Ascending aorta (tissue), 2 donors: ENCODE measurements at regions not wholly inside any gene's neighbourhood (a gene's known extent, or its start where the extent isn't known, plus 50 kb on each side); places are given as distances from the start of the nearest gene placed in this dataset.

ENCODE experiments used
- DNase-seq, 2 donors: peaks; one replicate each; pipeline ENCODE4 v3.0.0-alpha.2; 2019; ENCODE audit warnings: low spot score in 2 of 2
- H3K27ac ChIP-seq, 2 donors: fragments of 200-600 bp; sonication (generic); one replicate each; pipeline ENCODE4 v1.5.1; 2016 to 2017; ENCODE audit warnings: mild to moderate bottlenecking in 1 of 2
- H3K27me3 ChIP-seq: fragments of 200-600 bp; sonication (generic); one replicate; pipeline ENCODE4 v1.5.1; 2017
- H3K36me3 ChIP-seq, 2 donors: fragments of 200-600 bp; sonication (generic); one replicate each; pipeline ENCODE4 v1.5.1; 2016
- H3K4me1 ChIP-seq, 2 donors: fragments of 200-600 bp; sonication (generic); one replicate each; pipeline ENCODE4 v1.5.1; 2016 to 2017; ENCODE audit warnings: mild to moderate bottlenecking in 1 of 2
- H3K4me3 ChIP-seq, 2 donors: fragments of 200-600 bp; sonication (generic); one replicate each; pipeline ENCODE4 v1.5.1; 2016 to 2017; ENCODE audit warnings: mild to moderate bottlenecking in 1 of 2
- H3K9me3 ChIP-seq, 2 donors: fragments of 200-600 bp; sonication (generic); one replicate each; pipeline ENCODE4 v1.5.1; 2016
- CTCF ChIP-seq, 3 experiments: fragments of 200-600 bp in 2 of 3; fragments of 450-650 bp in 1 of 3; sonication (generic) in 2 of 3; IDR thresholded peaks; one replicate each; pipeline ENCODE4 v1.5.1; 2016 to 2019; ENCODE audit warnings: antibody characterized with exemption in 3 of 3, mild to moderate bottlenecking in 1 of 3, moderate library complexity in 1 of 3
- intact Hi-C: fragments of 100-400 bp; cut with DNase I; formaldehyde crosslinking; loops from one replicate; pipeline ENCODE4 v1.15.1; 2023

GRCh38 chr12:126419131-126419530 is 1353.9 kb downstream of the AACS start:
- no peak for TF ChIP-seq CTCF (IDR thresholded peaks at IDR 0.05)
- Histone ChIP-seq H3K36me3 (no peaks in the 10 kb centered on the region), H3K4me1 (no peaks in the 10 kb centered on the region), H3K27me3 (no peaks in the 10 kb centered on the region), H3K27ac (no peak overlapping the region), H3K9me3 (no peaks in the 10 kb centered on the region), H3K4me3 (no peak overlapping the region)
- no peak for DNase-seq
- intact Hi-C loops, result no loop called here

GRCh38 chr12:126424696-126425095 is 1359.5 kb downstream of the AACS start:
- no peak overlapping the region for H3K27ac ChIP-seq
- no peak for DNase-seq
- H3K36me3 ChIP-seq, result no peaks in the 10 kb centered on the region
- TF ChIP-seq CTCF (IDR thresholded peaks at IDR 0.05), result no peak
- no peaks in the 10 kb centered on the region for H3K4me1 ChIP-seq
- H3K27me3 ChIP-seq, result no peaks in the 10 kb centered on the region
- intact Hi-C loops, result no loop called here
- no peaks in the 10 kb centered on the region for H3K9me3 ChIP-seq
- H3K4me3 ChIP-seq, result no peak overlapping the region

GRCh38 chr12:126425264-126425663 is 1360.0 kb downstream of the AACS start:
- no peak for DNase-seq
- H3K27ac ChIP-seq, result no peak overlapping the region
- TF ChIP-seq CTCF (IDR thresholded peaks at IDR 0.05), result no peak
- no peaks in the 10 kb centered on the region for H3K27me3 ChIP-seq
- no peak overlapping the region for H3K4me3 ChIP-seq
- intact Hi-C loops, result no loop called here
- H3K36me3 ChIP-seq, result no peaks in the 10 kb centered on the region
- H3K4me1 ChIP-seq, result no peaks in the 10 kb centered on the region
- H3K9me3 ChIP-seq, result no peaks in the 10 kb centered on the region

- Histone ChIP-seq H3K4me3 (no peak overlapping the region), H3K27me3 (no peaks in the 10 kb centered on the region), H3K4me1 (no peaks in the 10 kb centered on the region), H3K36me3 (no peaks in the 10 kb centered on the region), H3K9me3 (no peaks in the 10 kb centered on the region), H3K27ac (no peak overlapping the region)
- DNase-seq, result no peak
- intact Hi-C loops, result no loop called here
- TF ChIP-seq CTCF (IDR thresholded peaks at IDR 0.05), result no peak
Measured at GRCh38 chr12:126428769-126429168, 1363.5 kb downstream of the AACS start.

- TF ChIP-seq CTCF (IDR thresholded peaks at IDR 0.05), result no peak
- no peak for DNase-seq
- Histone ChIP-seq H3K27ac (no peak overlapping the region), H3K27me3 (no peaks in the 10 kb centered on the region), H3K9me3 (no peaks in the 10 kb centered on the region), H3K4me3 (no peak overlapping the region), H3K4me1 (no peaks in the 10 kb centered on the region), H3K36me3 (no peaks in the 10 kb centered on the region)
- intact Hi-C loops, result no loop called here
Measured at GRCh38 chr12:126430921-126431320, 1365.7 kb downstream of the AACS start.

- Histone ChIP-seq H3K4me3 (no peak overlapping the region), H3K4me1 (no peaks in the 10 kb centered on the region), H3K9me3 (no peaks in the 10 kb centered on the region), H3K36me3 (no peaks in the 10 kb centered on the region), H3K27me3 (no peaks in the 10 kb centered on the region), H3K27ac (no peak overlapping the region)
- DNase-seq, result no peak
- intact Hi-C loops, result no loop called here
- TF ChIP-seq CTCF (IDR thresholded peaks at IDR 0.05), result no peak
Measured at GRCh38 chr12:126431767-126432166, 1366.5 kb downstream of the AACS start.
